SKM-1 (cell line): ENCODE measurements at regions not wholly inside any gene's neighbourhood (a gene's known extent, or its start where the extent isn't known, plus 50 kb on each side); places are given as distances from the start of the nearest gene placed in this dataset.
"Not testable (repeated sequence)": the region's sequence is repeated elsewhere in the genome, so short reads cannot be mapped to it uniquely, and the experiment has no call there.

Experiments used
- DNase-seq: peaks from one replicate; lab custom pipeline; 2025; ENCODE audit not compliant: unreplicated experiment; lab: John Stamatoyannopoulos, UW

DNA sequence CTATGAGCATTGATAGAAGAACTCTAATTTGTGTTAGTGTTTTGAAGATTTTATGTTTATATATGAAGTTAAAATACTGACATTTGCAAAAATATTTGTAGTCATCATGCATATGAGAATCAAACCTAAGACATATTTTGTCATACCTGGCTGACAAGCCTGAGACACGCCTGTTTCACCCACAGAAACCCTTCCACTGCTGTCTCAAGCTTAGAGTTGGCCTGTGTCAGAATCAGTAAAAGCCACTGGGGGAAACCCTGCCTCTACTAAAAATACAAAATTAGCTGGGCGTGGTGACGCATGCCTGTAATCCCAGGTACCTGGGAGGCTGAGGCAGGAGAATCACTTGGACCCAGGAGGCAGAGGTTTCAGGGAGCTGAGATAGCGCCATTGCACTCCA lies 218.0 kb upstream of the C1QTNF3 start:
- not testable (repeated sequence) for DNase-seq

GRCh38 chr5:34266151-34266550 lies 223.1 kb upstream of the C1QTNF3 start:
- not testable (repeated sequence) for DNase-seq

- DNase-seq: not testable (repeated sequence)
Observed at GRCh38 chr5:34296759-34297158, 253.7 kb upstream of the C1QTNF3 start.

DNA sequence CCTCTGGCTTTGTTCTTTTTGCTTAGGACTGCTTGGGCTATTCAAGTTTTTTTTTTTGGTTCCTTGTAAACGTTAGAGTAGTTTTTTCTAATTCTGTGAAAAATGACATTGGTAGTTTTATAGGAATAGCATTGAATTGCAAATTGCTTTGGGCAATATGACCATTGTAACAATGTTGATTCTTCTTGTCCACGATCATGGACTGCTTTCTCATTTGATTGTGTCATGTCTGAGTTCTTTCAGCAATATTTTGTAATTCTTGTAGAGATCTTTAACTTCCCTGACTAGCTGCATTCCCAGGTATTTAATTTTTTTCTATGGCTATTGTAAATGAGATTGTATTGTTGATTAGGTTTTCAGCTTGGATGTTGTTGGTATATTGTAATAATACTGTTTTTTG lies 286.2 kb upstream of the C1QTNF3 start:
- not testable (repeated sequence) for DNase-seq

DNA sequence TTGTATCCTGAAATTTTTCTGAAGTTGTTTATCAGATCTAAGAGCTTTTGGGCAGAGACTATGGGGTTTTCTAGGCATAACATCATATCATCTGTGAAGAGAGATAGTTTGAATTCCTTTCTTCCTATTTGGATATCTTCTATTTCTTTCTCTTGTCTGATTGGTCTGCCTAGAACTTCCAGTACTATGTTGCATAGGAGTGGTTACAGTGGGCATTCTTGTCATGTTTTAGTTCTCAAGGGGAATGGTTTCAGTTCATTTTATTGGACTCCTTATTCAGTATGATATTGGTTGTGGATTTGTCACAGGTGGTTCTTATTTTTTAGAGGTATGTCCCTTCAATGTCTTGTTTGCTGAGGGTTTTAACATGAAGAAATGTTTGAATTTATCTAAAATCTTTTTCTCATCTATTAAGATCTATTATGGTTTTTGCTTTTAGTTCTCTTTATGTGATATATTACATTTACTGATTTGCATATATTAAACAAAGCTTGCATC lies 286.6 kb upstream of the C1QTNF3 start:
- DNase-seq: not testable (repeated sequence)

DNA sequence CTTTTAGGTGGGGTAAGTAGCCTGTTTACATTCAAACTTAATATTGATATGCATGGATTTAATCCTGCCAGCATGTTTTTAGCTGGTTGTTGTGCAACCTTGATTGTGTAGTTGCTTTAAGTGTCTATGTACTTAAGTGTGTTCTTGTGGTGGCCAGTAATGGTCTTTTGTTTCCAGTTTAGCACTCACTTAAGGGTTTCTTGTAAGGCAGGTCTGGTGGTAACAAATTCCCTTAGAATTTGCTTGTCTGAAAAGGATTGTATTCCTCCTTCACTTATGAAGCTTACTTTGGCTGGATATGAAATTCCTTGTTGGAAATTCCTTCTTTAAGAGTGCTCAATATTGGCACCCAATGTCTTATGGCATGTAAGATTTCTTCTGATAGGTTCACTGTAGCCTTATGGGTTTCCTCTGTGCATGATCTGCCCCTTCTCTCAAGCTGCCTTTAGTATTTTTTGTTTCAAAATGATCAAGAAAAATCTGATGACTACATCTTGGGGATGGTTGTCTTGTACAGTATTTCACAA lies 289.0 kb upstream of the C1QTNF3 start:
- not testable (repeated sequence) for DNase-seq

- DNase-seq: not testable (repeated sequence)
Observed at GRCh38 chr5:34339408-34340001, 296.5 kb upstream of the C1QTNF3 start.

DNA sequence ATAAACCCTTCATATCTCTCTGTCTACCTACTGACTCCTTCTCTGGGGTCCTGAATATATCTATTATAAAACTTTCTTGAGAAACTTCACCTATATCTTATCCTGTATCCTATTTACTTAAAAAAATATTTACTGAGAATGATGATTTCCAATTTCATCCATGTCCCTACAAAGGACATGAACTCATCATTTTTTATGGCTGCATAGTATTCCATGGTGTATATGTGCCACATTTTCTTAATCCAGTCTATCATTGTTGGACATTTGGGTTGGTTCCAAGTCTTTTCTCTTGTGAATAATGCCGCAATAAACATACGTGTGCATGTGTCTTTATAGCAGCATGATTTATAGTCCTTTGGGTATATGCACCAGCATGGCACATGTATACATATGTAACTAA lies 301.7 kb upstream of the RAI14 start:
- not testable (repeated sequence) for DNase-seq

DNA sequence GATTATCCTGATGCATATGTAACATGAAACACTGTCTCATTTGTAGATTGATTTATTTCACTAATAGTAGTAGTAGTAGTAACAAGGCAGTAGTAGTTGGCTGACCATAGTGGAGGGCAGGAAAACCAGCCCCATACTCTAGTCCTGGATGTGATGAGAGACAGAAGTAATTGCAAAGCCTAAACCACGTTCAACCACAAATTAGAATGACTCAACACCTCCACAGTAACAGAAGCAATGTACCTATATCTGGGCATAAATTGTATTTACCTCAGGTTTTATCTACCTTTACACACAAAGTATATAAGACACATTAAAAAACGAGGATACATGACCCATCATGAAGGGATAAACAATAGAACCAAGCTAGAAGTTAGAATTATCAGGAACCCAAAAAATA lies 284.7 kb upstream of the RAI14 start:
- DNase-seq: not testable (repeated sequence)

GRCh38 chr5:34371817-34372216 lies 284.3 kb upstream of the RAI14 start:
- not testable (repeated sequence) for DNase-seq

DNA sequence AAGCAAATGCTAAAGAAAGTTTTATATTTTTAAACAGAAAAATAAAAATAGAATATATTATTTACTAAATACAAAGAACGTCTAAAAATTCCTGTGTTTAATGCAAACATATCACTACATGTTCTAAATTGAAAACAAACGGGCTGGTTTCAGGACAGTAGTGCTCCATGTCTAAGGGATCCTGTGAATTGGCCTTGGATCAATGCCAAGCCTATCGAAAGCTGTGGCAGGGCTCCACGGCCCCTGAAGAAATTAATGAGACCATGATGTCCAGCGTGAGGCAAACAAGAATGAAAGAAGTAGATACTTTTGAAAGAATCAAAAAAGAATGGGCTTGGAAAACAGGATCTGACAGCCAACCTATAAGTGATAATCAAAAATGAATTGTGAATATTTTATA lies 283.4 kb upstream of the RAI14 start:
- not testable (repeated sequence) for DNase-seq

- DNase-seq: not testable (repeated sequence)
Observed at GRCh38 chr5:34377651-34378050, 278.5 kb upstream of the RAI14 start.

- not testable (repeated sequence) for DNase-seq
Observed at GRCh38 chr5:34378498-34378897, 277.6 kb upstream of the RAI14 start.

- not testable (repeated sequence) for DNase-seq
Observed at GRCh38 chr5:34388754-34389153, 267.4 kb upstream of the RAI14 start.

GRCh38 chr5:34409373-34409772 lies 246.8 kb upstream of the RAI14 start:
- no peak for DNase-seq

- DNase-seq: no peak
Observed at GRCh38 chr5:34410411-34411139, 245.6 kb upstream of the RAI14 start.

GRCh38 chr5:34411470-34412346 lies 244.4 kb upstream of the RAI14 start:
- DNase-seq: no peak

DNA sequence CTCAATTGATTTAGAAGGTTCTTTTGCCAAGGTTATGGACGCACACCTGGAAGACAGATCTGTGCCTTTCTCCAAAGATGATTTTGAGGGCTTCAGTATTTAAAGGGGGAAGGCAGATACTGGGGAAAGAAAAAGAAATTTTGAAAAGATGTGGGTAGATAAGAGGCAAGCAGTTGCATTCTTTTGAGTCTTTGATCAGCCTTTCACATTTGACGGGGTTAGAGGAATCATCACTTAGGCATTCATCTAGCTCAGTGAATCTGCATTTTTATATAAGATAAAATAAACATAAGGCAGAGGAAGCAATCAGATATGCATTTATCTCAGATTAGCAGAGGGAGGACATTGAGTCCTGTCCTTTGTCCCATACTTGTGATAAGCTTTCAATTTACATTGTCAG lies 243.4 kb upstream of the RAI14 start:
- no peak for DNase-seq

- DNase-seq: no peak
Observed at GRCh38 chr5:34415559-34416198, 240.4 kb upstream of the RAI14 start.

DNA sequence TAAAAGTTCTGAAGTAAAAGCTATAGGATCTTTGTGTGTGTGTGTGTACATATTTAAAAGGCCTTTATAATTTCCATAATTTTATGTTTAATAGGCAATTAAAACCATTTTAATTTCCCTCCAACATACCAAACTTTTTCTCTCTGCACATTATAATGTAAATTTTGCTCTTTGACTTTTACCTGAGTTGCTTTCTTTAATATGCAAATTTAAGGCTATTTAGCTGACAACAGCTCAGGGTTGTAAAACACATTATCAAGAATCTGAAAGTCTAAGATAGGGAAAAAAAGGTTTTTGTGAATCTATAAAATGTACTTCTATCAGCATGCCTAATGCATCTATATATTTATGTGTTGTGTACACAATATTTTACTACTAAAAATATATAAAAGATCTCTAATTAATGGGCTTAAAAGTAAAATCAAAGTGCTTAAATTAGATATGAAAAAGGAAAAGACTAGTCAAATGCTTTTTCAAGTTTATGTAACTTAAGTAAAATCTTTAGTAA lies 239.6 kb upstream of the RAI14 start:
- DNase-seq: no peak

DNA sequence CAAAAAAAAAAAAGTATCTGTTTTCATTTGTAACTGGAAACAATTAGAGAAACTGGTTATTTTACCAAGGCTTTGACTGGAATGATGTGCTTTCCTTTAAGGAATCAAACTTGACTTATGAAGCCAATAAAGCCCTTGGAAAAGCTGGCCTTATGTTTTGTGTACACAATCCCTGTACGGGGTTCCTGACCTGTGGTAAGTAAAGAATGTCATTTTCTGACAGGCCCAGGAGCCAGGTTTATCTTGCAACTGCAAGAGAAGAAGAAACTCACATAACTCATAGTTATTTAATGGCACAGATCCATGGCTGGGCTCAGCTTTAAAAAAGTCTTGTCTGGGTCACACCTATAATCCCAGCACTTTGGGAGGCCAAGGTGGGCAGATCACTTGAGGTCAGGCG lies 235.9 kb upstream of the RAI14 start:
- DNase-seq: not testable (repeated sequence)
